Esophagus squamous epithelium (tissue), 5 donors: ENCODE measurements at regions not wholly inside any gene's neighbourhood (a gene's known extent, or its start where the extent isn't known, plus 50 kb on each side); places are given as distances from the start of the nearest gene placed in this dataset.
"Not testable (repeated sequence)": the region's sequence is repeated elsewhere in the genome, so short reads cannot be mapped to it uniquely, and the experiment has no call there.

ENCODE experiments used
- DNase-seq: peaks from one replicate; lab custom pipeline; 2025; lab: John Stamatoyannopoulos, UW
- H3K27ac ChIP-seq, 4 donors: fragments of 200-600 bp; sonication (generic); one replicate each; pipeline ENCODE4 v1.5.1; 2016 to 2019; ENCODE audit warnings: mild to moderate bottlenecking in 1 of 4
- H3K27me3 ChIP-seq, 4 donors: fragments of 200-600 bp; sonication (generic); 1 replicate in 3 of 4; 2 replicates in 1 of 4; pipeline versions ENCODE4 v1.5.1 to v1.6.0; 2017 to 2021; ENCODE audit warnings: antibody characterized with exemption in 1 of 4
- H3K36me3 ChIP-seq, 3 donors: fragments of 200-600 bp; sonication (generic); one replicate each; pipeline ENCODE4 v1.5.1; 2016 to 2019
- H3K4me1 ChIP-seq, 3 donors: fragments of 200-600 bp; sonication (generic); one replicate each; pipeline ENCODE4 v1.5.1; 2017 to 2019
- H3K4me3 ChIP-seq, 4 donors: fragments of 200-600 bp; sonication (generic); 1 replicate in 3 of 4; 2 replicates in 1 of 4; pipeline ENCODE4 v1.5.1; 2016 to 2019; ENCODE audit warnings: mild to moderate bottlenecking in 2 of 4, moderate library complexity in 1 of 4
- H3K9me3 ChIP-seq, 3 donors: fragments of 200-600 bp; sonication (generic); one replicate each; pipeline ENCODE4 v1.5.1; 2016 to 2019
- CTCF ChIP-seq, 6 experiments: fragments of 450-650 bp in 4 of 6; fragments of 200-600 bp in 2 of 6; sonication (generic) in 2 of 6; IDR thresholded peaks; one replicate each; pipeline ENCODE4 v1.5.1; 2016 to 2019; ENCODE audit warnings: antibody characterized with exemption in 6 of 6, mild to moderate bottlenecking in 4 of 6, moderate library complexity in 4 of 6
- POLR2A ChIP-seq, 4 donors: fragments of 450-650 bp; IDR thresholded peaks; one replicate each; pipeline ENCODE4 v1.6.1; 2017; ENCODE audit warnings: antibody characterized with exemption in 4 of 4, mild to moderate bottlenecking in 4 of 4, moderate library complexity in 3 of 4
- WGBS, 2 donors: methylation state at CpG; one replicate each; pipeline ENCODE4 v1.1.5; 2018; 5-methylcytosine and 5-hydroxymethylcytosine counted together
- intact Hi-C: fragments of 100-400 bp; cut with DNase I; formaldehyde crosslinking; loops from one replicate; pipeline ENCODE4 v1.15.0; 2022
- donor health status: DM: yes; HTN: yes; CAD: no.

GRCh38 chr3:106349191-106349881 lies 480.5 kb upstream of the CBLB start:
- H3K9me3 ChIP-seq, result no peaks in the 10 kb centered on the region
- H3K27me3 ChIP-seq, result no peaks in the 10 kb centered on the region
- H3K27ac ChIP-seq, result no peak overlapping the region
- no peak for DNase-seq
- H3K36me3 ChIP-seq, result no peaks in the 10 kb centered on the region
- TF ChIP-seq POLR2A (IDR thresholded peaks at IDR 0.05) (no peak), CTCF (IDR thresholded peaks at IDR 0.05) (no peak)
- no peaks in the 10 kb centered on the region for H3K4me1 ChIP-seq
- 62 to 80% methylated on average over 2 of the region's 2 CpGs for WGBS, 2 donors
- H3K4me3 ChIP-seq, result no peak overlapping the region
- intact Hi-C loops, result no loop called here

- no peak overlapping the region for H3K27ac ChIP-seq
- TF ChIP-seq CTCF (IDR thresholded peaks at IDR 0.05) (no peak), POLR2A (IDR thresholded peaks at IDR 0.05) (no peak)
- no peak overlapping the region for H3K4me3 ChIP-seq
- DNase-seq, result no peak
- intact Hi-C loops, result no loop called here
- H3K9me3 ChIP-seq, result no peaks in the 10 kb centered on the region
- H3K27me3 ChIP-seq, result no peaks in the 10 kb centered on the region
- H3K4me1 ChIP-seq, result no peaks in the 10 kb centered on the region
- H3K36me3 ChIP-seq, result no peaks in the 10 kb centered on the region
- 74 to 88% methylated on average over 3 of the region's 3 CpGs for WGBS, 2 donors
Measured at GRCh38 chr3:106355873-106356272, 487.1 kb upstream of the CBLB start.

- no peak overlapping the region for H3K27ac ChIP-seq
- intact Hi-C loops, result no loop called here
- DNase-seq, result no peak
- WGBS, 2 donors, result 92 to 94% methylated on average over 3 of the region's 3 CpGs
- no peaks in the 10 kb centered on the region for H3K4me1 ChIP-seq
- no peaks in the 10 kb centered on the region for H3K36me3 ChIP-seq
- H3K9me3 ChIP-seq, result no peaks in the 10 kb centered on the region
- no peak for TF ChIP-seq CTCF (IDR thresholded peaks at IDR 0.05)
- no peak overlapping the region for H3K4me3 ChIP-seq
- H3K27me3 ChIP-seq, result no peaks in the 10 kb centered on the region
Measured at GRCh38 chr3:106359692-106360091, 490.9 kb upstream of the CBLB start.

GRCh38 chr3:106360901-106361300 lies 492.1 kb upstream of the CBLB start:
- H3K4me3 ChIP-seq, H3K4me1 ChIP-seq, DNase-seq, H3K9me3 ChIP-seq, H3K27ac ChIP-seq, intact Hi-C loops, H3K27me3 ChIP-seq, H3K36me3 ChIP-seq: not testable (repeated sequence)
- WGBS, 2 donors, result 60 to 86% methylated on average over 1 of the region's 1 CpG

GRCh38 chr3:106364477-106364876 lies 495.7 kb upstream of the CBLB start:
- intact Hi-C loops, result no loop called here
- 46 to 65% methylated on average over 1 of the region's 1 CpG for WGBS, 2 donors
- H3K36me3 ChIP-seq, result no peaks in the 10 kb centered on the region
- H3K9me3 ChIP-seq, result no peaks in the 10 kb centered on the region
- H3K27ac ChIP-seq, result no peak overlapping the region
- DNase-seq, result no peak
- H3K27me3 ChIP-seq, result no peaks in the 10 kb centered on the region
- H3K4me3 ChIP-seq, result no peak overlapping the region
- TF ChIP-seq POLR2A (IDR thresholded peaks at IDR 0.05), result no peak
- no peaks in the 10 kb centered on the region for H3K4me1 ChIP-seq

GRCh38 chr3:106365061-106365691 lies 496.4 kb upstream of the CBLB start:
- WGBS, 2 donors, result 79 to 83% methylated on average over 1 of the region's 1 CpG
- Histone ChIP-seq H3K36me3 (no peaks in the 10 kb centered on the region), H3K27me3 (no peaks in the 10 kb centered on the region), H3K27ac (no peak overlapping the region), H3K9me3 (no peaks in the 10 kb centered on the region), H3K4me1 (no peaks in the 10 kb centered on the region), H3K4me3 (no peak overlapping the region)
- DNase-seq, result no peak
- TF ChIP-seq CTCF (IDR thresholded peaks at IDR 0.05), result no peak
- no peak for TF ChIP-seq POLR2A (IDR thresholded peaks at IDR 0.05)
- intact Hi-C loops, result no loop called here
